BLaER1 treated with 17β-estradiol and CSF1 and Interleukin-3, amounts not matched to agents 10 nM and 100 nM (cell line): ENCODE measurements at regions not wholly inside any gene's neighbourhood (a gene's known extent, or its start where the extent isn't known, plus 50 kb on each side); places are given as distances from the start of the nearest gene placed in this dataset.

ENCODE experiments used
- H3K27ac ChIP-seq, 11 experiments: shearing (Covaris generic); formaldehyde crosslinking; 2 replicates each; pipeline ENCODE4 v1.8.1; 2022
- H3K27me3 ChIP-seq, 11 experiments: shearing (Covaris generic); formaldehyde crosslinking; 2 replicates each; pipeline ENCODE4 v1.8.1; 2022
- H3K36me3 ChIP-seq, 11 experiments: shearing (Covaris generic); formaldehyde crosslinking; 2 replicates each; pipeline ENCODE4 v1.8.1; 2022
- H3K4me1 ChIP-seq, 10 experiments: shearing (Covaris generic); formaldehyde crosslinking; 2 replicates each; pipeline ENCODE4 v1.8.1; 2022
- H3K4me2 ChIP-seq, 11 experiments: shearing (Covaris generic); formaldehyde crosslinking; 2 replicates each; pipeline ENCODE4 v1.8.1; 2022
- H3K4me3 ChIP-seq, 10 experiments: shearing (Covaris generic); formaldehyde crosslinking; 2 replicates each; pipeline ENCODE4 v1.8.1; 2022
- H3K9ac ChIP-seq, 11 experiments: shearing (Covaris generic); formaldehyde crosslinking; 2 replicates each; pipeline ENCODE4 v1.8.1; 2022
- H3K9me3 ChIP-seq, 11 experiments: shearing (Covaris generic); formaldehyde crosslinking; replicated peaks in 1 of 11; 2 replicates each; pipeline ENCODE4 v1.8.1; 2022
- H4K20me1 ChIP-seq, 11 experiments: shearing (Covaris generic); formaldehyde crosslinking; 2 replicates each; pipeline ENCODE4 v1.8.1; 2022
- Cebpa-rat ChIP-seq, 11 experiments: shearing (Covaris generic); IDR thresholded peaks; 2 replicates each; pipeline ENCODE4 v1.8.1; 2022

DNA sequence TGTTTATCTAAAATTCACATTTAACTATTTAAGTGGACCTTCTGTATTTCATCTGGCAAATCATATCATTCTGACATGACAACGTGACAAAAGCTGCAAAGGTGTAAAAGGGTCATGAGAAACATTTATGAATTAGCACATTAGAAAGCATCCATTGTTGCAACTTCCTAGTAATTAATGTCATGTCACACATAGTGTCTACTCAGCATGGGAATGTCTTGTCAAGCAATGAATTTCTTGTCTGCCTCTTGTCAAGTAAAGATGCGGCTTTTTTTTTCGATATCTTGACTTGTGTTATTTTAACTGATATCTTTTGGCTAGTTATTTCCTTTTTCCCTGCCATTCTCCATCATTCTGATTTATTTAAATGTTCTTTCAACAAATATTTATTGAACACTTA lies 463.5 kb upstream of the CXorf51B start:
- H3K9ac ChIP-seq, result no peak overlapping the region
- peaks cover 58 to 100% (median 95%) of the 10 kb centered on the region in 11 experiments for H3K27me3 ChIP-seq
- no peaks in the 10 kb centered on the region for H3K9me3 ChIP-seq
- H3K4me3 ChIP-seq, result no peak overlapping the region
- H4K20me1 ChIP-seq, result no peaks in the 10 kb centered on the region
- no peak for TF ChIP-seq Cebpa-rat (IDR thresholded peaks at IDR 0.05)
- H3K4me2 ChIP-seq, result no peak overlapping the region
- no peaks in the 10 kb centered on the region for H3K4me1 ChIP-seq
- H3K36me3 ChIP-seq, result no peaks in the 10 kb centered on the region
- H3K27ac ChIP-seq, result no peak overlapping the region

DNA sequence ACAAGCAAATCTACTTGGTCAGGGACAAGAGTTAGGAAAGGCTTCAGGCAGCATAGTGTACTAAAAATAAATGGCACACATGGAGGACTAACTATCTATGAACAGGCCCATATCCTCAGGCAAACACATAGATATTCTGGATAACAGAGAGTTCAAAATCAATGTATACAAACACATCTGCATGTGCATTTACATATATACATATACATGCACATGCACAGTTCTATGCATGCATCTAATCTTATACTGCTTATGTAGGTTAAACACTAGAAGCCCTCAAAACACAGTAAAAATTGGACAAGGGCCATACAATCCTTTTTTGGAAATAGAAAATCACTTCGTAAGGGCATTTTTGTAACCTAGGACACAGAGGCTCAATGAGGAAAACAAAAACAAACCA lies 458.0 kb upstream of the CXorf51B start:
- no peaks in the 10 kb centered on the region for H3K36me3 ChIP-seq
- no peak overlapping the region for H3K4me2 ChIP-seq
- H3K9me3 ChIP-seq, result no peaks in the 10 kb centered on the region
- no peak for TF ChIP-seq Cebpa-rat (IDR thresholded peaks at IDR 0.05)
- no peak overlapping the region for H3K4me3 ChIP-seq
- no peak overlapping the region for H3K9ac ChIP-seq
- H3K27me3 ChIP-seq, result peaks cover 66 to 100% (median 89%) of the 10 kb centered on the region in 11 experiments
- no peak overlapping the region for H3K27ac ChIP-seq
- H3K4me1 ChIP-seq, result no peaks in the 10 kb centered on the region
- H4K20me1 ChIP-seq, result no peaks in the 10 kb centered on the region

DNA sequence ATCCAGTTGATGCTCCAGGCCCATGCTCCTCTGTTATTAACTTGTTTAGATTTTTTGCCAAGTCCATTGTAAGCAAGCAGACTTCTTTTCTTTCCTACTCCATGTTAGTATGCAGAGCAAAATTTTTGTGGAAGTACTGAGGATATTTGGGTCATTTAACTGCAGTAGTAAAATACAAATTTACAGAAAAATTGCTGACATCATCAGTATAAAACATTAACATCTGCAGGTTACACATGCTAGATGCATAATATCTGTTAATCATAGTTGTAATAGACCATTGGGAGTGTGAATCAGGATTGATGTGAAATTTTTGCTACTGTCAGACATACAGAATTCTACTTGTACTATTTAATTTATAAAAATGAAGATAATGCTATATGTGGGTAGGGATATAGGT lies 454.1 kb upstream of the CXorf51B start:
- Histone ChIP-seq H3K9ac (no peak overlapping the region), H3K27me3 (peaks cover 58 to 94% (median 83%) of the 10 kb centered on the region in 11 experiments), H3K9me3 (peaks cover 0 to under 1% (median 0%) of the 10 kb centered on the region in 11 experiments; a peak in 1 of 22 replicates), H4K20me1 (no peaks in the 10 kb centered on the region), H3K36me3 (no peaks in the 10 kb centered on the region), H3K4me1 (no peaks in the 10 kb centered on the region), H3K27ac (no peak overlapping the region), H3K4me2 (no peak overlapping the region), H3K4me3 (no peak overlapping the region)
- TF ChIP-seq Cebpa-rat (IDR thresholded peaks at IDR 0.05), result no peak

DNA sequence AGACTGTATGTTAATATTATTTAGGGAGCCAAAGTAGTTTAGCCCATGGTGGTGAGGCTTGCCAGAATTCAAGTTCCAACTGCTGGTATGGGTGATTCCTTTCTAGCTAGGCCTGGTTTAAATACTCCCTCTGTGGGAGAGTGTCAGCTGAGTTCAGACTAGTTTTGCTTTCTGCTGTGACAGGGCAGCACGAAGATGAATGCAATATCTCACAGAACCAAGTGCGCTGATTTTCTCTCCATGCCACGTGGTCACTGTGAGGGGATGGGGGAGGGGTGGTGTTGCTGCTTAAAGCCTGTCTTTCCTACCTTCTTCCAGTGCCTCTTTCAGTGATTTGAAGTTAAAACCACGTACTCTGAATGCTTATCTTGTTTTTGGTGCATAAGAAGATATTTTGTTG lies 445.7 kb upstream of the CXorf51B start:
- H4K20me1 ChIP-seq, result no peaks in the 10 kb centered on the region
- no peak overlapping the region for H3K9ac ChIP-seq
- H3K4me1 ChIP-seq, result peaks cover 0 to 21% (median 0%) of the 10 kb centered on the region in 10 experiments; a peak in 5 of 20 replicates
- H3K27ac ChIP-seq, result no peak overlapping the region
- peaks cover 0 to 6% (median 0%) of the 10 kb centered on the region in 11 experiments; a peak in 1 of 22 replicates for H3K9me3 ChIP-seq
- H3K27me3 ChIP-seq, result peaks cover 36 to 73% (median 63%) of the 10 kb centered on the region in 11 experiments
- no peak for TF ChIP-seq Cebpa-rat (IDR thresholded peaks at IDR 0.05)
- no peaks in the 10 kb centered on the region for H3K36me3 ChIP-seq
- H3K4me2 ChIP-seq, result no peak overlapping the region
- no peak overlapping the region for H3K4me3 ChIP-seq

DNA sequence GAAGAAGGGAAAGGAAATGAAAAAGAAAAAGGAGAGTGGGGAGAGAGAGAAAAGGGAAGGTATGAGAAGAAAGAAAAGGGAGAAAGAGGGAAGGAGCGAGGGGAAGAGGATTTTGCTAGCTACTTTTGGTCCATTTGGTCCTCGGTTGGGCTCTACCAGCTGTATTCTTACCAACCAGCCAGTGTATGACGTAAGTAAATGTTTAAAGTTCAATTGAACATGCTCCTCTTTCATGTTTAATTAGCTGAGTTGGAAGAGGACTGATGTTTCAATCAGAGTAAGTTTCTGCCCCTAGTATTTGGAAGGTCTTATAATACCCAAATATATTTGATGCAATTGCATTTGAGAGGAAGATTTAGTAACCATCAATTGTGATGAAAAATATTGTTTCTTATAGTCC lies 424.0 kb upstream of the CXorf51B start:
- no peak overlapping the region for H3K4me2 ChIP-seq
- H3K4me3 ChIP-seq, result no peak overlapping the region
- no peak for TF ChIP-seq Cebpa-rat (IDR thresholded peaks at IDR 0.05)
- peaks cover 3 to 31% (median 8%) of the 10 kb centered on the region in 11 experiments; a peak in 17 of 22 replicates for H3K9me3 ChIP-seq
- H4K20me1 ChIP-seq, result no peaks in the 10 kb centered on the region
- no peak overlapping the region for H3K9ac ChIP-seq
- H3K27me3 ChIP-seq, result peaks cover 39 to 95% (median 81%) of the 10 kb centered on the region in 11 experiments
- H3K4me1 ChIP-seq, result no peaks in the 10 kb centered on the region
- H3K27ac ChIP-seq, result no peak overlapping the region
- H3K36me3 ChIP-seq, result no peaks in the 10 kb centered on the region

DNA sequence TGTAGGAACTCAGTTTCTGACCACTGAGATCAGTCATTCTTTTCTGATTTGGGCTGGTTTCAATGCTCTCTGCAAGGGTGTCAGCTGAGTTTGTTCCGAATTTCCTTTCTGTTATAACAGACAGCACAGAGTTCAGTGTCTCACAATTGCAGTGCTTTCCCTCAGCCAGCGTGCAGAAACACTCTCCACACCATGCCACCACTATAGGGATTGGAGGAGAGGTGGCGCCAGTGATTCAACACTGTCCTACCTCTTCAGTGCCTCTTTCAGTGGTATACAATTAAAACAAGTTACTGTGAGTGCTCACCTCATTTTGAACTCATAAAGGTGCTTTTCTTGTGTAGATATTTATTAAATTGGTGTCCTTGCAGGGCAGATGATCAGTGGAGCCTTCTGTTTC lies 413.2 kb upstream of the CXorf51B start:
- Histone ChIP-seq H3K4me1 (no peaks in the 10 kb centered on the region), H3K4me2 (no peak overlapping the region), H3K27me3 (peaks cover 46 to 80% (median 68%) of the 10 kb centered on the region in 11 experiments), H3K36me3 (no peaks in the 10 kb centered on the region), H4K20me1 (peaks cover 0 to 6% (median 0%) of the 10 kb centered on the region in 11 experiments; a peak in 1 of 22 replicates), H3K9ac (no peak overlapping the region), H3K9me3 (peaks cover 0 to 7% (median 0%) of the 10 kb centered on the region in 11 experiments; a peak in 4 of 22 replicates), H3K27ac (no peak overlapping the region), H3K4me3 (no peak overlapping the region)
- no peak for TF ChIP-seq Cebpa-rat (IDR thresholded peaks at IDR 0.05)

DNA sequence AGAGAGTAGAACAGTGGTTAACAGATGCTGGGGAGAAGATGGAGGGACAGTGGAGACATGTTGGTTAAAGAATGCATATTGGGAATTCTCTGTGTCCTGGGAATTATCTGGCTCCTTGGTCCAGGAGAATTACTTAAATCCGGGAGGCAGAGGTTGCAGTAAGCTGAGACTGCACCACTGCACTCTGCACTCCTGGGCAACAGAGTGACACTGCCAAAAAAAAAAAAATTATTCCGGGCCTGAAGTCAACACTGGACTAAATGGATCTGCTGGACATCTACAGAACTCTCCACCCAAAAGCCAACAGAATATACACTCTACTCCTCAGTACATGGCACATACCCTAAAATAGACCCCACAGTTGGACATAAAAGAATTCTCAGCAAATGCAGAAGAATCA lies 400.0 kb upstream of the CXorf51B start:
- Histone ChIP-seq H3K27me3 (peaks cover 45 to 90% (median 79%) of the 10 kb centered on the region in 11 experiments), H3K4me3 (no peak overlapping the region), H3K4me2 (no peak overlapping the region), H3K9me3 (peaks cover 0 to 10% (median 2%) of the 10 kb centered on the region in 11 experiments; a peak in 9 of 22 replicates), H3K4me1 (no peaks in the 10 kb centered on the region), H4K20me1 (no peaks in the 10 kb centered on the region; a peak in 1 of 22 replicates), H3K36me3 (no peaks in the 10 kb centered on the region), H3K27ac (no peak overlapping the region), H3K9ac (no peak overlapping the region)
- TF ChIP-seq Cebpa-rat (IDR thresholded peaks at IDR 0.05), result no peak

DNA sequence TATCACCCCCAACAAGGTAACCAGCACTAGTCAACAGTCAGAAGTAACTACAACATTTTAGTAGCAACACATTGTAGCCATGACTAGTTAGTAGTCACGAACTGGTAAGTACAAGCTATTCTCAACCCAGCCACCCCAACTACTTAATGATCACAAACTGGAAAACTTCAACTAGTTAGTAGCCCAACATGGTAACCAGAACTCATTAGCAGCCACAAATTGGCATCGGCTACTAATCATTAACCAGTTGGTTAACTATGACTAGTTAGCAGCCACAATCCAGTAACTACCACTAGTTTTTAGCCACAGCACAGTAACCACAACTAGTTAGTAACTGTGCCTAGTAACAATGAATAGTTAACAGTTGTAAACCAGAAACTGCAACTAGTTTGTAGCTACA lies 385.1 kb upstream of the CXorf51B start:
- H3K27me3 ChIP-seq, result peaks cover 58 to 94% (median 82%) of the 10 kb centered on the region in 11 experiments; a peak in 21 of 22 replicates
- no peaks in the 10 kb centered on the region; a peak in 3 of 22 replicates for H3K9me3 ChIP-seq
- no peak for TF ChIP-seq Cebpa-rat (IDR thresholded peaks at IDR 0.05)

DNA sequence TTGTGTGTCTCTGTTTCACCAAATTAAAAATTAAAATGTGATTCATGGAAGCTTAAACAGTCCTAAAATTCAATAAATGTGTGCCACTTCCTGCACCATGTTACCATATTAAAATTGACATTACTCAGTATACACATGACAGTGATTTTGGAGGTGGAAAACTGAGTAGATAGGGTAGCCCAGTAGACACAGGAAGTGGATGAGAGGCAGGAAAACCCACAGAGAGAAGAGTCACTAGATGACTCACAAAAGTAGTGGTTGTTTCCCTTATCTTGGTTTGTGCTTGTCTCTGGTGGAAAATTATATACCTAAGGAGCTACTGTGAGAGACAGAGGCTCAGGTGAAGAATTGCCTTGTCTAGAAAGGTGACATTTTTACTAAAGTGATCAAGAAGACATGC lies 375.8 kb upstream of the CXorf51B start:
- Histone ChIP-seq H4K20me1 (no peaks in the 10 kb centered on the region), H3K27ac (no peak overlapping the region), H3K9ac (no peak overlapping the region), H3K4me1 (peaks cover 0 to 9% (median 0%) of the 10 kb centered on the region in 10 experiments; a peak in 2 of 20 replicates), H3K4me2 (peak overlapping the region in 4 of 11 experiments; percentile 12 to 43 (median 19); a peak in 5 of 22 replicates), H3K36me3 (no peaks in the 10 kb centered on the region), H3K9me3 (peaks cover 0 to 10% (median 0%) of the 10 kb centered on the region in 11 experiments; a peak in 2 of 22 replicates), H3K27me3 (peaks cover 23 to 90% (median 77%) of the 10 kb centered on the region in 11 experiments), H3K4me3 (no peak overlapping the region)
- no peak for TF ChIP-seq Cebpa-rat (IDR thresholded peaks at IDR 0.05)

More for the DNA sequence above, 385.1 kb upstream of the CXorf51B start:
- no peaks in the 10 kb centered on the region for H3K4me1 ChIP-seq
- H3K36me3 ChIP-seq, result no peaks in the 10 kb centered on the region
- no peak overlapping the region for H3K9ac ChIP-seq
- no peak overlapping the region for H3K27ac ChIP-seq
- no peaks in the 10 kb centered on the region for H4K20me1 ChIP-seq
- H3K4me2 ChIP-seq, result no peak overlapping the region
- no peak overlapping the region for H3K4me3 ChIP-seq

DNA sequence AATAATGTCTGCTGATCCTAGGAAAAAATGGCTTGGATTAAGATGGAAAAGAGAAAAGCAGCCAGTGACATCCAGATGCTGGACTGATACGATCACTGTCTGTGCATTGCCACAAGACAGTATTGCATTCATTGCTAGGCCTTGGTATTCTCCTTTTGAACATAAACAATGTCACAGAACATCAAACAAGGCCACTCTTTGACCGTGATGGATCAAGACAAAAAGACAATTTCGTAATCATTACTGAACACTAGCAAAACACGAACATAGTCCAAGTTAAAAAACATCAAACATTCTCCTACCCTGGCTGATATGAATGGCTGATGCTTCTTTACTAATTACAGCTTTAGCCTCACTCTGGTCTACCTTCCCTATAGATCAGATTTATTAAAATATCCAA lies 374.1 kb upstream of the CXorf51B start:
- Histone ChIP-seq H3K4me1 (peaks cover 0 to 9% (median 0%) of the 10 kb centered on the region in 10 experiments; a peak in 2 of 20 replicates), H3K9ac (no peak overlapping the region), H3K27ac (no peak overlapping the region), H3K9me3 (peaks cover 0 to 10% (median 0%) of the 10 kb centered on the region in 11 experiments; a peak in 2 of 22 replicates), H3K4me2 (no peak overlapping the region), H4K20me1 (no peaks in the 10 kb centered on the region), H3K27me3 (peaks cover 15 to 87% (median 75%) of the 10 kb centered on the region in 11 experiments), H3K4me3 (no peak overlapping the region), H3K36me3 (no peaks in the 10 kb centered on the region)
- TF ChIP-seq Cebpa-rat (IDR thresholded peaks at IDR 0.05), result no peak
